ENCODE measurements at regions not wholly inside any gene's neighbourhood (a gene's known extent, or its start where the extent isn't known, plus 50 kb on each side); places are given as distances from the start of the nearest gene placed in this dataset.

DNA sequence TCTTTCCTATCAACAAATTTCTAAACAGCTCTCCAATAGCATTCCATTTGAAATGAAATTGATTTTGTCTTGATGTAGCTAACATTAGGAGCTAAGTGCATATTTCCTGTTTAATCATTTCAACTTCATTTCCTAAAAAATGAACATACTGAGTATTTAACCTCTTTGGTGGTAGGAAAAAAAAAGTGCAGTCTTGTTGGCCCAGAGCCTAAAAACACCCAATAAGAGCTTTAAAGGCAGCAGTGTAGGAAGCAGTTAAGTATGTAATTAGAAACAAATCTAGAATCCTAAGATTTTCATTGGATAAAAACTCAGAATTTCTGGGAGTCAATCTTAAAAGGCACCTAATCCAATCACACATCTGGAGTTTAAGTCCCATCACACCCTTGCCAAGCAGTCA is 71.0 kb upstream of the RBMS1 start:
- no peak overlapping the region for H3K27ac ChIP-seq
- TF ChIP-seq ZFX (IDR thresholded peaks at IDR 0.05) = no peak
- TF ChIP-seq, protein P1, sequence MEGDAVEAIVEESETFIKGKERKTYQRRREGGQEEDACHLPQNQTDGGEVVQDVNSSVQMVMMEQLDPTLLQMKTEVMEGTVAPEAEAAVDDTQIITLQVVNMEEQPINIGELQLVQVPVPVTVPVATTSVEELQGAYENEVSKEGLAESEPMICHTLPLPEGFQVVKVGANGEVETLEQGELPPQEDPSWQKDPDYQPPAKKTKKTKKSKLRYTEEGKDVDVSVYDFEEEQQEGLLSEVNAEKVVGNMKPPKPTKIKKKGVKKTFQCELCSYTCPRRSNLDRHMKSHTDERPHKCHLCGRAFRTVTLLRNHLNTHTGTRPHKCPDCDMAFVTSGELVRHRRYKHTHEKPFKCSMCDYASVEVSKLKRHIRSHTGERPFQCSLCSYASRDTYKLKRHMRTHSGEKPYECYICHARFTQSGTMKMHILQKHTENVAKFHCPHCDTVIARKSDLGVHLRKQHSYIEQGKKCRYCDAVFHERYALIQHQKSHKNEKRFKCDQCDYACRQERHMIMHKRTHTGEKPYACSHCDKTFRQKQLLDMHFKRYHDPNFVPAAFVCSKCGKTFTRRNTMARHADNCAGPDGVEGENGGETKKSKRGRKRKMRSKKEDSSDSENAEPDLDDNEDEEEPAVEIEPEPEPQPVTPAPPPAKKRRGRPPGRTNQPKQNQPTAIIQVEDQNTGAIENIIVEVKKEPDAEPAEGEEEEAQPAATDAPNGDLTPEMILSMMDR (conservative IDR thresholded peaks at IDR 0.05) = no peak

DNA sequence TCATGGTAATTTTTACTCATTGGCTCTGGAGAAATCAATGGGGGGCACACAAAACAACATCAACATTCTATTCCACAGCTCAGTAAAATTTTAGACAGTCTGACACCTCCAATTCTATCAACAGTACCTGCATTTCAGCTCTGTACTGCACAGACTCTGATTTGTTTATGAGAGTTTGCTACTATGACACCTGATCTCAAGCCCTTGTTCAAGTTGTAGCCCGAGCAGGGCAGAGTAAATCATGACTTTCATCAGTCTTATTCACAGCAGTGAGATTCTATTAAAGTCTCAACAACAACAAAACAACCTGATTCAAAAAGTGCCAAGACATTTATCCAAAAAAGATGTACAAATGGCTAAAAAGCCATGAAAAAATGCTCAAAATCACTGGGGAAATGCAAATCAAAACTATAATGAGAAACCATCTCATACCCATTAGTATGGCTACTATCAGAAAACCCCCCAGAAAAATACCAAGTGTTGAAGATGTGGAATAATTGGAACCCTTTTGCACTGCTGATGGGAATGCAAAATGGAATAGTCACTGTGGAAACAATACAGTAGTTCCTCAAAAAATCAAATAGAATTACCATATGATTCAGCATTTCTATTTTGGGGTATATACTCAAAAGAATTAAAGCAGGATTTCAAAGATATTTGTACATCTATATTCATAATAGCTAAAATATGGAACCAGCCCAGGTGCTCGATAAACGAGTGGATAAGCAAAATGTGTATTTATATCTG is 71.7 kb upstream of the RBMS1 start:
- TF ChIP-seq, protein P1 (conservative IDR thresholded peaks at IDR 0.05) = no peak
- TF ChIP-seq ZFX (IDR thresholded peaks at IDR 0.05) = no peak
- H3K27ac ChIP-seq = no peak overlapping the region

DNA sequence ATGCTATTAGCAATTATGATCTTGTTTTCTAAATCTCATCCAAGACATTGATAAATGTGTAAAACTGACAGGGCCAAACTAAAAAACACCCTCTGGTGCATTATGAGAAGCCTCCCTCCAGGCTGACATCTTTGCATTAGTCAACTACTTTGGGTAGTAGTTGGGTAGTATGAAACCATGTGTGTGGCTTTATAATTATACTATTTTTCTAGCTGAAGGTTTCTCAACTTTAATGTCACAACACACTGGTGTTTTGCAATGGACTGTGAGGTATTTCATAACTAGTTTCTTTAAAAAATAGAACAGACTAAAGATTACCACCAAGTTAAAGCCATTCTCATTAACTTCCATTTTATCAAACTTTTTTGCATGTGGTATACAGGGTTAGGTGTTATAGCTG is 73.1 kb upstream of the RBMS1 start:
- no peak for TF ChIP-seq ZFX (IDR thresholded peaks at IDR 0.05)
- TF ChIP-seq, protein P1 (conservative IDR thresholded peaks at IDR 0.05) = no peak
- H3K27ac ChIP-seq = no peak overlapping the region

DNA sequence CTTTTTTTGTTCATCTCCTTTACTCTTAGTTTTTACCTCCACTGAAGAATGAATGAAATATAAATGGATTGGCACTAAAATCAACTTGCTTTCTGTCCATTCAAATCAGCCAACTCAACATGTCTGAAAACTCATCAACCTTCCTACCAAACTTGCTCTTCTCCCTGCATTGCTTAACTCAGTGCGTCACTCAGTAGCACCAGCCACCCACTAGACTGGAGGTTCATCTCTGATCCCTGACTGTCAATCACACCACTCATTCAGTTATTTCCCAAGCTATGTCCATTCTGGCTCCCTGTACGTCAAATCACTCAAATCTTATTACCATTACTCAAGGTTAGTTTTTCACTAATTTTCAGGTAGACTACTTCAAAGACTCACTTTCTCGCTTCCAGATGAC is 75.2 kb upstream of the RBMS1 start:
- TF ChIP-seq, protein P1 (conservative IDR thresholded peaks at IDR 0.05) = no peak
- TF ChIP-seq ZFX (IDR thresholded peaks at IDR 0.05) = no peak
- H3K27ac ChIP-seq = no peak overlapping the region

DNA sequence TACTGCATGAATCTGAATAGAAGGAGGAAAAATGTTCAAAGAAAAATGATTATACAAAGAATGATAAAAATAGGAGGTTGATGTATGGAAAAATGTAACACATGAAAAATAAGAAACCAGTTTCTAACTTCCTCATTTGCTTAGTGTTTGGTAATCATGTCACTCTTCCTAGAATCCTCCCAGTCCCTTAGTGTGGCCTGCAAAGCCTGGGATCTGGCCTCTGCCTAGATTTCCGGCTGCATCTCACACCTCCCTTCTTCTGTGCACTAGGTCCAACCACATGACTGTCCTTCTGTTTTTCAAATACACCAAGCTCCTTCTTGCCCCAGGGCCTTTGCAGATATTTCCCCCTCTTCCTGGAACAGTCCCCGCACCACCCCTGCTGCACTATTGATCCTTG is 76.8 kb upstream of the RBMS1 start:
- H3K27ac ChIP-seq = no peak overlapping the region
- TF ChIP-seq, protein P1 (conservative IDR thresholded peaks at IDR 0.05) = no peak
- no peak for TF ChIP-seq ZFX (IDR thresholded peaks at IDR 0.05)

DNA sequence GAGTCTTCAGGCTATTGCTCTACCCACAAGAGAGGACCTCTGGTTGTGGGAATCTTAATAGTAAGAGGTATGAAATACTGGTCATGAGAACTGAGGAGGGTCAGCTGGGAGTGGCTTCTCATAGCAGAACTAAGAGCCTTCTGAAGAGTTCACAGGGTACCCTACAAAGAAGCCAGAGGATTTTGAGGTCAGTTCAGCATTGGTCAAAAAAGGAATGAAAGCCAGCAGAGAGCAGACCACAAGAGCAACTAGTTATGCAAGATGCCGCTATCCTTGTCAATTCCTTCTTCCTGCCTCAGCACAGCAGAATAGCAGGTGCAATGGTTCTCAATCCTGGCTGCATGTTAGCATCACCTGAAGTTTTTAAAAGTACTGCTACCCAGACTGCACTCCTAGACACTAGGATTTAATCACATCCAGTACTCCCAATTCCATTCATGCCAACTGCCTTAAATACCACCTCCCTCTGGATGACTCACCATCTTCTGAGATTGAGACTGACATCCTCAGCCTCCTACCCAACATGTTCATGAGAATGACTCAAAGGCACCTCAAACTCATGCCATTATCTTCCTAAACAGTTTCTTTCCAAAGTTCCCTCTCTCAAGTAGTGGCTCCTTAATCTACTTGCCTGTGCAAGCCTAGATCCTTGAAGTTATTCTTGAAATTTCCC is 81.0 kb upstream of the RBMS1 start:
- no peak for TF ChIP-seq ZFX (IDR thresholded peaks at IDR 0.05)
- TF ChIP-seq, protein P1 (conservative IDR thresholded peaks at IDR 0.05) = no peak
- no peak overlapping the region for H3K27ac ChIP-seq

DNA sequence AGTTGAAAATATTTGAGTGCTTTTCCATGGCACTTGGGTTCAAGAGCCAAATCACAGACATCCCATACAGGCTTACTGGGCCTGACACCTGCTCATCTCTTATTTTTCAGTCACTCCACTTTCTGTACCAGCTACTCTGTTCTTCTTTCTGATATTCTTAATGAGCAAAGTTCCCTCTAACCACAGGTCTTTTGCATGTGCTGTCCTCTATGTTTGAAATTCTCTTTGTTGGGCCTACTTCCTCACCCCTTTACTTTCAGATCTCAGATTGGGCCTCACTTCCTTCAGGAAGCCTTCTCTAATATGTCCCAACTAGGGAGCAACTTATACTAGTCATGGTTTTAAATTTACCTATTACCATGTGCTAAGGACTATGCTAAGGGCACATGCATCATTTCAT is 81.8 kb upstream of the RBMS1 start:
- peak overlapping the region; percentile 54; the same call in 1 of the 2 replicates for H3K27ac ChIP-seq
- no peak for TF ChIP-seq ZFX (IDR thresholded peaks at IDR 0.05)
- TF ChIP-seq, protein P1 (conservative IDR thresholded peaks at IDR 0.05) = no peak

Measured in C4-2B (cell line).